Bronchial epithelial cell (primary cell): ENCODE measurements at regions not wholly inside any gene's neighbourhood (a gene's known extent, or its start where the extent isn't known, plus 50 kb on each side); places are given as distances from the start of the nearest gene placed in this dataset.

Experiments used
- DNase-seq: peaks from one replicate; pipeline ENCODE4 v3.0.0-alpha.2; 2010; ENCODE audit warnings: low read depth
- FAIRE-seq: peaks from 2 replicates; lab custom pipeline; 2011; peaks lifted over from hg19 to GRCh38; lab: Jason Lieb, UNC
- H3K27me3 ChIP-seq: 2 replicates; pipeline ENCODE4 v1.5.1; 2011; ENCODE audit warnings: low read length; ENCODE audit not compliant: control insufficient read depth, insufficient read depth
- H3K36me3 ChIP-seq: 2 replicates; pipeline ENCODE4 v1.5.1; 2011; ENCODE audit warnings: low read length; ENCODE audit not compliant: control insufficient read depth, insufficient read depth
- H3K4me3 ChIP-seq: 2 replicates; pipeline ENCODE4 v1.5.1; 2011; ENCODE audit warnings: mild to moderate bottlenecking, low read depth, low read length, control low read depth
- CTCF ChIP-seq: IDR thresholded peaks from 2 replicates; pipeline ENCODE4 v1.5.1; 2011; ENCODE audit warnings: mild to moderate bottlenecking, moderate library complexity, low read length, control low read depth, inconsistent platforms; ENCODE audit not compliant: insufficient read depth, severe bottlenecking

- DNase-seq, result peak; percentile 40
- Histone ChIP-seq H3K27me3 (no peaks in the 10 kb centered on the region), H3K4me3 (no peak overlapping the region), H3K36me3 (no peaks in the 10 kb centered on the region)
- TF ChIP-seq CTCF, result no peak
- FAIRE-seq, result no peak
These were observed 243.9 kb downstream of the HAO1 start for GRCh38 chr20:7696311-7696710.

- Histone ChIP-seq H3K4me3 (no peak overlapping the region), H3K36me3 (no peaks in the 10 kb centered on the region), H3K27me3 (no peaks in the 10 kb centered on the region)
- peak; percentile 3 for DNase-seq
- TF ChIP-seq CTCF, result no peak
- FAIRE-seq, result no peak
These were observed 238.1 kb downstream of the HAO1 start for GRCh38 chr20:7702141-7702540.

GRCh38 chr20:7703551-7703961 is 236.7 kb downstream of the HAO1 start:
- DNase-seq (peak; percentile 29), FAIRE-seq (no peak)
- Histone ChIP-seq H3K36me3 (no peaks in the 10 kb centered on the region), H3K4me3 (no peak overlapping the region), H3K27me3 (no peaks in the 10 kb centered on the region)
- TF ChIP-seq CTCF, result no peak

- no peaks in the 10 kb centered on the region for H3K27me3 ChIP-seq
- no peak for DNase-seq
- TF ChIP-seq CTCF, result no peak
- H3K36me3 ChIP-seq, result no peaks in the 10 kb centered on the region
- no peak overlapping the region for H3K4me3 ChIP-seq
- FAIRE-seq, result no peak
These were observed 236.3 kb downstream of the HAO1 start for GRCh38 chr20:7703996-7704395.

- FAIRE-seq, result no peak
- no peaks in the 10 kb centered on the region for H3K36me3 ChIP-seq
- H3K4me3 ChIP-seq, result no peak overlapping the region
- no peaks in the 10 kb centered on the region for H3K27me3 ChIP-seq
- no peak for TF ChIP-seq CTCF
- DNase-seq, result no peak
These were observed 232.1 kb downstream of the HAO1 start for GRCh38 chr20:7708112-7708511.

GRCh38 chr20:7708782-7709181 is 231.5 kb downstream of the HAO1 start:
- FAIRE-seq (no peak), DNase-seq (no peak)
- no peaks in the 10 kb centered on the region for H3K27me3 ChIP-seq

More at GRCh38 chr20:7708782-7709181, 231.5 kb downstream of the HAO1 start:
- no peak for TF ChIP-seq CTCF
- no peaks in the 10 kb centered on the region for H3K36me3 ChIP-seq
- no peak overlapping the region for H3K4me3 ChIP-seq
